ENCODE measurements at regions not wholly inside any gene's neighbourhood (a gene's known extent, or its start where the extent isn't known, plus 50 kb on each side); places are given as distances from the start of the nearest gene placed in this dataset.
"Not testable (repeated sequence)": the region's sequence is repeated elsewhere in the genome, so short reads cannot be mapped to it uniquely, and the experiment has no call there.

DNA sequence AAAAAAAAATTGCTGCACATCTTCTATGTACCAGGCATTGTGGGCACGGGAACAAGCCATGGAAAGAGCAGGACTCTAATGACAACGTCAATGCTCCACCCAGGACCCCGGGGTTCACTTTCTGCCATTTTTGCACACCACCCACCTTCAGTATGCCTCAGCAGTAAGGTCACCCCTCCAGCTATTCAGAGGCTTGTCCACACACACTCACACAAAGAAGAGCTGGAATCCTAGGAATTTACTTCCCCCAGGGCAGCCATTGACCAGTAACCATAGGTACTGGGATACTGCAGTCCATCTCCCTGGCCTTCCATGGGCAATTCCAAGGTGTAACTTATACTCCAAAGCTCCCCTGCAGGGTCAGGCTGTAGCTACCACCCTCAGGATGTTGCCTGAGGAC, 170.8 kb downstream of the SUCLG1 start:
- no peak for DNase-seq (ENCODE audit: low read depth in 3 of 3)

DNA sequence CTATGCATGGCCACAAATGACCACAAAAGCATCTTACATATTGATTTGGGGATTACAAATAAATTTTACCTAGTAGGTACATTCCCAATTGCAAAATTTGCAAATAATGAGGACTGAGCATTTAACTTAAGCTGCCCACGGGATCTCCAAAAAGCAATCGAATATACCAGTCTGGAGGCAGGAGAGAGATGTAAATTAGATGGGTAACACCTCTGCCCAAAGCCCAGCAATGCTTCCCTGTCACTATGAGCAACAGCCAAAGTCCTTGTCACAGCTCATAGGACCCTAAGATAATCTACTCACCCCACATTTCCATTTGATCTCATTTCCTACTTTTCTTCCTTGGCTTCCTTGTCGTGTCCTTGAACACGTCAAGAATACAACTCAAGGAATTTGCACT, 172.2 kb downstream of the SUCLG1 start:
- DNase-seq (ENCODE audit: low read depth in 3 of 3), result no peak

DNA sequence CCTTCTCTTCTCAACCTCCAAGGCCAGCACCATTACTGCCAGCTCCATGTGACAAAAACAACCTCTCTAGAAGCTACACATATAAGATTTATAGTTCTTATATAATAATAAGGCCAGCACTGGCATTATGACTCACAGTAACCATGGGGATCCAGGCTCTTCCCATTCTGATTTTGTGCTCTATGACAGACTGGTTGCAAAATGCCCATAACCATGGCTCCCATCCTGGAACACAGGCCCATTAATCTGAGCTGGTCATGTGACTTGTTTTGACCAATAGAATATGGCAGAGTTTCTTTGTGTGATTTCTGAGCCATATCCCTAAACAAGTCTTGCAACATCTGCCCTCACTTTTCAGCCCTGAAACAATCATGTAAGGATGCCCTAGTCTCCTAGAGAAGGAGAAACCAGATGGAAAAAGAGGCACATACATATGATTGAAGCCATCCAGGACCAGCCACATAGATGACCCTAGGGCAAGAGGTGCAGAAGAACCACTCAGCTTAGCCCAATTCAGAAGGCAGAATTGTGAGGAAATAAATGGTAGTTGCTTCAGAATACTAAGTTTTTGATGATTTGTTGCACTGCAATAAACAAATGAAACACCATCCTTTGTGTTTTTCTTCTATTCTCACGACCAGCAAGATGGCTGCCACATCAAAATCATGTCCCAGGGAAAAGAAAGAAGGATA, 173.9 kb downstream of the SUCLG1 start:
- no peak for DNase-seq (ENCODE audit: low read depth in 3 of 3)

DNA sequence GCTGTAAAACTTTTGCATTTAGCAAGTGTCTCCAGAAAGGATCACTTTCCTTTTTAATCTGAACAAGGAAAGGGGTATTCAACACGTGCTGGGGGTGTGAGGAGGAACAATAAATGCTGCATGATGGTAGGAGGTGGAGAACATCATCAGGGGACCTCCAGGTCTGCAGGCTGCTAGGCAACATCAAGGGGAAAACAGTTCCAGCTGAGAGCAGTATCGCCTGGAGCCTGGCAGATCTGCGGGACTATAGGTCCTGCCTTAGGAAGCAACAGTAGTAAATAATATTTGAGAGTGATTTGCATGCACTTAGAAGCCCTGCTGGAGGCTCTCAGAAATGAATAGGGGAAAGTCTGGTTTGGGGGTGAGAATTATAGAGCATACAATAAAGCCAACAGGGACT, 175.6 kb downstream of the SUCLG1 start:
- no peak for DNase-seq (ENCODE audit: low read depth in 3 of 3)

DNA sequence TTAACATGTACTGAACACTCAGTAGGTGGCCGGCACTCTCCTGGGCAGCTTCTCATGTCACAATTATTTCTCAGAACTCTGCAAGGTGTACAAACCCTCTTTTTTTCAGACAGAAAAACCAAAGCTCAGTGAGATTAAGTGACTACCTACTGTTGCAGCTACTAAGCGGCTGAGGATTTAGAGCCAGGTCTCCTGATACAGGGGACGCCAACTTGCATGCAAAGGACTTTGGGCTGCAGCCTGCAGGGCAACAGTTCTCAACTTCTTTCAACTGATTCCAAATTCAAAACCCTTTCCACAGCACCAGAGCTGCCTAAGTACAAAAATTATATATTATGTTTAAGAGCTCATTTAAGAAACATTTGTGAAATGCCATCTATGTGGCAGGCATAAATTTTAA, 177.6 kb downstream of the SUCLG1 start:
- DNase-seq (ENCODE audit: low read depth in 3 of 3), result no peak

DNA sequence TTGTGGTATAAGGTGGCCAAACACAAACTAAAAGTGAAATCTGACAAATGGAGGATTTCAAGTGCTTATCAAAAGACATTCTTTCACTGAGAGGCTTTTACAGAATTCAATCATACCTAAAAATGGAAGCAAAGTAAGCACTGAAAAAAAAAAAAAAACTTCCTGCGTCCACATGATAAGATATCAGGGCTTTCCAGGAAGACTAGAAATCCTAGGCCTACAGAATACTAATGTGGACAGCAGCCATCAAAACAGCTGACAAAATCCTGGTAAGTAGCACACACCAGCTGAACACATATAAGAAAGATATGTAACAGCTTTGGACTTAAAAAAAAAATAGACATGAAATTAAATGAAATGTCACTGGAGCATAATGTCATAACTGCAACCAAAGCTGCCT, 178.2 kb downstream of the SUCLG1 start:
- no peak for DNase-seq (ENCODE audit: low read depth in 3 of 3)

DNA sequence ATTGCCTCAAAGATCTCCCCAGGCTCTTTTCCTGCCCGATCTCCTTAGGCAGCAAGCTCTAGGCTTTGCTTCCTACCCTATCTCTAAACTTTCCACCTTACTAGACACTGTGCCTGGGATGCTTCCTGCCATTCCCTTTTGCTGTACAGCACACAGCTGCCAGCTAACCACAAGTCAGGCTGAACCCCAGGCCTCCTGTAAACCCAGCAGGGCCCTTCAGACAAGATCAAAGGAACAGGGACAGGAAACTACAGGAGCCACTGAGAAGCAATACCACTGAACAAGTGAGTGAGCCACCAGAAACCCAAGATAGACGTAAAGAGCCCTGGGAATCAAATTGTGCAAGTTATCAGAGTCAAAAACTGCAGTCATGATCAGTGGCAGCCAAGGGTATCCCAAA, 180.7 kb downstream of the SUCLG1 start:
- DNase-seq (ENCODE audit: low read depth in 3 of 3), result no peak

DNA sequence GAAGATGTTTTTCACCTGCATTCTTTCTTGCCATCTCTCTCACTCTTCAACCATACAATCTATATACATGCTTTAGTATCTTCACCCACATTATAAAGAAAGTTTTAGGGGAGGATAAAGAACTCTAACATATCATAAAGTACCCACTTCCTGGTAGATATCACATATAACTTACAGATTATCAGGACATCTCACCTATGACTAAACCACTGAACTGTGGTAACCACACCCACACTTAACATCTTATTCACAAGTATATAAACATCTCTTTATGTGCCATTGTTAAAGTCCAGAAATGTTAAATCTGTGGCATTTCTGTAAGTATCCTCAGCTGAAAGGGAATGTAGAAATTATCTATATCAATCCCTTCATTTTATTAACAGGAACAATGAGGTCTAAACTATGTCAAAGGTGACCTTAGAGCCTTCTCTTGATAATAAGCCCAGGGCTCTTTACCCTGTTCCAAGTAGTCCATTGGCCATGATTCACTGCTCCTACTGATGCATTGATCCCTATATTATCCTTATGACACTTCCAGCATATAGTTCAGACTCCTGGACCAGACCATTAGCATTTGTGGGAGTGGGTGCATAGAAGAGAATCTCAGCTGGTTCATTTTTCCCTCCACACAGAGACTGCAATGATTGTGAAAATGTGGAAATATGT, 182.4 kb downstream of the SUCLG1 start:
- DNase-seq (ENCODE audit: low read depth in 3 of 3), result no peak

DNA sequence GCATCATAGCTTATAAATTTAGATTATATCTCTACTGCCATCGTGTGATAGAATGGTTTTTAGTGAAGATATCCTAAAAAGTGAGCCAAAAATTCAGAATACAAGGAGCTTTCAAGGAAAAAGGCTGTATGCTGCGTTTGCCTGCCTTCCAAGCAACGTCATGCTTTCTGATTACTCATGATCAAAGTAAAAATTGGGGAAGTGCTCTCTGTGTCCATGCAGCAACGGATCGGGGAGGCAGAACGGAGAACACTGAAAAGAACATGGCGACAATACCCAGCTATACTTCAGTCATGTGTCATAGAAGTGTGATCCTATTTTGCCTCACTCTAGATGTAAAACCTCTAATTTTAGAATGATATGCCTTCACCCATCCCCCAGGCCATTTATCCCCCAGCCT, 185.7 kb downstream of the SUCLG1 start:
- no peak for DNase-seq (ENCODE audit: low read depth in 3 of 3)

DNA sequence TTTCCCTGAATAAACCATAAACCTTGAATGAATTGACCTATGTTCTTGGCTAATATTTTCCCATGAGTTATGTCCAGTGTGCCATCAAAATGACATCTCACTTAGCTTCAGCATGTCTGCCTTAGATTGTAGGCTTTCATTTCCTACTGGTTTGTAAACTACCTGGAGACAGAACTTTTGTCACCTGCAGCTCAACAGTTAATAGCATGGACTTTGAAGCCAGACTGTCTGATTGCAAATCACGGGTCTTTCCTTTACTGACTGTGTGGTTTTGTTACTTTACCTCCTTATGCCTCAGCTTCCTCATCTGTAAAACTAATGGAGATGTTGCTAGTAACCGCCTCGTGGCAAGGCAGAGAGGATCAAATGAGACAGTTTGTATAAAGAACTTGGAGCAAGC, 187.1 kb downstream of the SUCLG1 start:
- DNase-seq (ENCODE audit: low read depth in 3 of 3), result no peak

DNA sequence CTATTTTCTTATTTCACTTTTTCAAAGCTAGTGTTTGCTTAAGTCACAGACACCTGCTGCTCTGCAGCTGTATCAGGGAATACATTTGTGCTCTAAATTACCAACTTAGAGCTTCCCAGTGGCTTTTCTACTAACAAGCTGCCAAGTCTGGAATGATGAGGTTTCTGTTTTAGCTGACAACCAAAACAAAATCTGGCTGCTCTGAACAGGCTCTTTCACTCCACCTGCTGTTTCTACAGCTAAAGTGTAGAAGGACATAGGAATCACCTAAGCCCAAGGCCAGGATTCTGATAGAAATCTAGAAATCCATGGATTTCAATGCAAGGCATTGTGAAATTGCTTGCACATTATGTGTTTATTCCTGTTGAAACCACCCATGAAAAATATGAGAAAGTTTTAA, 201.2 kb downstream of the SUCLG1 start:
- DNase-seq (ENCODE audit: low read depth in 3 of 3), result no peak

DNA sequence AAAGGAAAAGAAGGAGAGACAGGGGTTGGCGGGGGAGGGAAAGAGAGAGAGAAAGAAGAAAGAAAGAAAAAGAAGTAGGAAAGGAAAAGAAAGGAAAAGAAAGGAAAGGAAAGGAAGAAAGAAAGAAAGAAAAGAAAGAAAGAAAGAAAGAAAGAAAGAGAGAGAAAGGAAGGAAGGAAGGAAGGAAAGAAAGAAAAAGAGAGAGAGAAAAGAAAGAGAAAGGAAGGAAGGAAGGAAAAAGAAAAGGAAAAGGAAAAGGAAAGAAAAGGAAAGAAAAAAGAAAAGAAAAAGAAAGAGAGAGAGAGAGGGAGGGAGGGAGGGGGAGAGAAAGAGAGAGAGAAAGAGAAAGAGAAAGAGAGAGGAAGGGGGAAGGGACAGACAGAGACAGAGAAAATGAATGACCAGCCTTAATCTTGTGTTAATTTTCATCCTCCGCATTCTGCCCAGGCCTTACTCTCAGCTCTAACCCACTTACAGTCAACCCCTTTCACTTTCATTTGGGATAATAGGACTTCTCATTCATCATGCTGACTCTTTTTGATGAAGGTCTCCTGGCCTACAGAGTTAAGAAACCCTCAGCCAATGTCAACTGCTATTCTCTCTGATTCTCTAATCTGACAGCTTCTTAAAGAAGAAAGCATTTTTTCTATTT, 207.3 kb downstream of the SUCLG1 start:
- DNase-seq (ENCODE audit: low read depth in 3 of 3), result no peak

DNA sequence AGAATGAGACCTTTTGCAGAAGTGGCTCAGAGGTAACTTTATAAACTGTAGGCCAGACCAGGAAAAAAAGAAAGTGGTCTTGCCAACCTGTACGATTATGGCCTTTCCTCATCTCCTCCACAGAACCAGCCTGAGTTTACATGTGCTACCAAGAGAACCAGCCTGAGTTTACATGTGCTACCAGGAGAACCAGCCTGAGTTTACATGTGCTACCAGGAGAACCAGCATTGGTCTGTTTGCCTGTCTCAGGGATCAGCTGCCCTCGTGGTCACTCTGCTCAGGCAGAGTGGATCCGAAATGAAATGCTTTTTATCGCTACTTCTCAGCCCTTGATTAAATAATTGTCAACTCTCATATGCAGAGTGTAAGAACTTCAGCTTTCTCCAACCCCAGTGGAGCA, 209.9 kb downstream of the SUCLG1 start:
- no peak for DNase-seq (ENCODE audit: low read depth in 3 of 3)

DNA sequence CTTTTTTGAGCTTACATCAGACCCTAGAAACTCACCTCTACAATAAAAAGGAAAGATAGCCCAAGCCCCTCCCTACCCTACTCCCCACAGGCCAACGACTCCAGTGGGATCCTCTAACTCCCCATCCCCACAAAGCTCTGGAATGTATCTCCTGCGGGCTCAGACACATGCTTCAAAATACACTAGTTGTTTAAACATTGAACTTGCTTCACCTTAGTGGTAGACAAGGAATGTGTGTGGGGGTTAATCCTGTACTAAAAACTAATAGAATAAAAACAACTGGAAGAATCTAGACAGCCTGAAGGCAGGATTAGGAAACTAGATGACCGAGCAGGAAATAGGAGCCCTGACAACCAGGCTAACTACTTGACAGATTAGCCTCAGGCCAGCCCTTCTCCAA, 211.5 kb downstream of the SUCLG1 start:
- no peak for DNase-seq (ENCODE audit: low read depth in 3 of 3)

DNA sequence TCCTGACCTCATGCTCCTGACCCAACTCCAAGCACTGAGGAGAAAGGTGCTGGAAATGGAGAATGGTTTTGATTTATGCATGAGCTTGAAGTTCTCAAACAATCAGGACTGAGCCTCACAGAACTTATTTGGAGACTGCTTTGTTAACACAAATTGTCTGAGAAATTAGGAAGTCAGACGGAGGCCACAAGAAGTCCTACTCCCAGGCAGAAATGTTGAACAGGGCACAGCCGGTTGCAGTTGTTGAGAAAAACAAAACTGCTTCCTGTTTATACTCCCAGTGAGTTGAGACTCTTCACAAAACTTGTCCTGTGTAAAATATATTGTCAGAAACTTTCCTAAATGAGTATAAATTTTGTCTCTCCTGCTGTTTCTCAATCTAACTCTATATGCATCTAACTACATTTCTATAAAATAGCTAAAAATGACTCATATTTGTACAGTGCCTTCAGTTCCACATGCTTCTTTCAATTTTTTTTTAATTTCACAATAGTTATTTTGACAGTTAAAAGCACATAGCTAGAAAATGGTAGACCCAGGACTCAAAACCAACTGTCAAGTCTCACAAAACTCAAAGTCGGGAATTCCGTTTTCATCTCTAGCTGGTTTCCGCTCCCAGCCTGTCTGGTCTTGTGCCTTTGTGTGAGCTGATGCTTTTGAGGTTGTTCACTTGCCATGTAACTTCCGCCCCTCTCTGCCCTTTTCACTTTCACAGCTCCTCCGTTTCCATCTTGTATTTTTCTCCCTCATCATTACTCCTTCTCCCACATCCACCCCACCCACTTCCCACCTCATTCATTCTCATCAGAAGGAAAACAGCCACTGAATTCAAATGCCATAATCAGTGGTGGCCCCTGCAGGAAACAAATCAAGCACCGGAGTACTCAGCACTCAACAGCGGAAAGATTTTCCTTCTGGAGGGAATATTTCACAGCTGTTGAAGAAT, 215.0 kb downstream of the SUCLG1 start:
- DNase-seq (ENCODE audit: low read depth in 3 of 3), result no peak

DNA sequence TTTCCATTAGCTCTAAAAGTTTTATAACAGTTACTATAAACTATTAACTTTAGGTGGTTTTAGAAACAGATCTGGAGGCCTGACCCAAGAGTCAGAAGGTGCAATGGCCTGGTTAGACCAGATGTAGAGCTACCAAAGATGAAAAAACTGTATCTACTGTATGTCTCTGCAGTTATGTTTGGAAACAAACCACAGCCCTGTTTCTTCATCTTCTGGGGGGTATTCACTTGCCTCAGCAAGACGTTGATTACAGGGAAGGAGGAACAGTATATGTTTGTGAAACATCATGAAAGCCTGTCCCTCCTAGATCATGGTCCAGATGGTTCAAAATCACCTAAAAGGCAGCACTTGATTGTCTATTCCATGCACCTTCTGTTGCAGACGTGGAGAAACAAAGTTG, 220.2 kb downstream of the SUCLG1 start:
- DNase-seq (ENCODE audit: low read depth in 3 of 3), result no peak

DNA sequence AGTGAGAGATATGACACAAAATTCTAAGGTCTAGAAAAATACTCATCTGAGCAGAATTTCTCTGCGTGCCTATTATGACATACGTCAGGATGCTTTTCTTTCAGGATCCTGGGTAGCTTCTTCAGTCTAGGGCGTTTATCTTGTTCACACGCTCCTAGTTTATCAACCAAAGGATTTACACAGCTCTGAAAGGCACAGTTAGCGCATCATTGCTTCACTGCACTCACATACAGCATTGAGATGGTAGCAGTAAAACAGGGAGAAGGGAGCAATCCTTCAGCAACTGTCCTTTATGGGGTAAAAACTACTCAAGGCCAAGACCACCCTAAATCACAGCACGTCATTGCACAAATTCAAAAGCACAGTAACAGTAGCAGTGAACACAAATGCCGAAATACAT, 222.8 kb downstream of the SUCLG1 start:
- no peak for DNase-seq (ENCODE audit: low read depth in 3 of 3)

DNA sequence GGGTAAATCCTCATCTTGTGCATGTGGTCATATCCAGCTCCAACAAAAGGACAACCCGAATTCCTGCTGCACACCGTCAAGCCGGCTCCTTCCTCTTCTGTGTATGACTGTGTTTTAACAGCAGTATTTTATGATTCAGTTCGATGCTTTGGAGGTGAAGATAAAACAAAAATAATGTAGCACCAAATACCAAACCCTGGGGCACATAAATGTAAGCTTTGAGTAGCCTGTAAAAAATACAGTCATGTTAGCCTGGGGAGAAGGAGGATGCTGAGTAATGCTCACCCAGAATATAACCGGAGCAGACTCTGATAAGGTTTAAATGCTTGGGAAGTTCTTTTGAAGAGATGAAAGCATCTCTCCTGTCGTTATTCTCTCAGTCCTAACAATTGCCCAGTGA, 225.0 kb downstream of the SUCLG1 start:
- no peak for DNase-seq (ENCODE audit: low read depth in 3 of 3)

DNA sequence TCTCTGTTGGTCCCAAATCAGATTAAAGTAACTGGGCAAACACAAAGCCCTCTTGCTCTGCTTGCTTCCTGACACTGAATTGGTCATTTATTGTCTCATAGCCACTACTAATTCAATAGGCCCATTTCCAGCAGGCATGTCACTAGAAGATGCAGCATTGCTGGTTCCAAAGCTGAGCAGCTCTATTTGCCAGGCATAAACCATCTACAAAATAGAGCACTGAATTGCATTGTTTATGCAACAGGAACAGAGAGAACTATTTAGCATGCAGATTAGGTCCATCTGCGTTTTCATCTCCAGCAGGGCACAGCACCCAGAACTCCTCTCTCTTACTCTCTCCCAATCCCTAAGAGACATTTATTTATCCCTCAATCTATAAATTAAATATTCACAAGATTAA, 227.6 kb downstream of the SUCLG1 start:
- no peak for DNase-seq (ENCODE audit: low read depth in 3 of 3)

DNA sequence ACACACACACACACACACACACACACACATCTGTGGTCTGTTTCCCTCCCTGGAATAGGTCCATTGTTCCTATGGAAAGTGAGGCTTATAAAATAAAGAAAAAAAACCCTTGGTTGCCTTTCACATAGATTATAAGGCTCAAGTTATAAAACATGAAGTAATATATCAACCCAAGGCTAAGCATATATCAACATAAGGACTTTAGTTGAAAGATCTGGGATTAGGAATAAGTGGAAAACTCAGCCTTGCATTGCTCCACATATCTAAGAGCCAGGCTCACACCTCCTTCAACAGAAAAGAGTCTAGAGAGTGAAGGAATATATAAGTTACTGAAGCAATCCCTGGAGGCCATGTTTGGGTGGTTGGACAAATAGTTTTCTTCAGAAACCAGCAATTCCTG, 235.0 kb downstream of the SUCLG1 start:
- DNase-seq (ENCODE audit: low read depth in 3 of 3), result no peak

DNA sequence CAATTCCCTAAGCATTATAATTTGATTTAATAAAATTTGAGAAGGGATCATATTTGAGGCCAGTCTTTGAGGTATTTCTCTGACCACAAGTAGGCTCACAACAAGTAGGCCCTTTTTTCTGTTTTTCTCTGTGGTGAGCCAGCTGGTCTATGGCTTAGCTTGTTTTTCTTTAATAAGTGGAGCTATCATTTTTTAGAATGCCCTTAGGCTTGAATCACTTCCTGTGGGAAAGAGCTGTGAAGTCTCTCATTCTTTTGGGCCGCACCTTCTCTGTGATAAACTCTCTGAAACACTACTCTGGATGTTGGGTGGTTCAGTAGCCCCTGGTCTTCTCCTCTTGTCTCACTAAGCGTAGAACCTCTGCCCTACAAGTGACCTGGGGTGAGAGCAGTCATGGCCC, 235.9 kb downstream of the SUCLG1 start:
- no peak for DNase-seq (ENCODE audit: low read depth in 3 of 3)

DNA sequence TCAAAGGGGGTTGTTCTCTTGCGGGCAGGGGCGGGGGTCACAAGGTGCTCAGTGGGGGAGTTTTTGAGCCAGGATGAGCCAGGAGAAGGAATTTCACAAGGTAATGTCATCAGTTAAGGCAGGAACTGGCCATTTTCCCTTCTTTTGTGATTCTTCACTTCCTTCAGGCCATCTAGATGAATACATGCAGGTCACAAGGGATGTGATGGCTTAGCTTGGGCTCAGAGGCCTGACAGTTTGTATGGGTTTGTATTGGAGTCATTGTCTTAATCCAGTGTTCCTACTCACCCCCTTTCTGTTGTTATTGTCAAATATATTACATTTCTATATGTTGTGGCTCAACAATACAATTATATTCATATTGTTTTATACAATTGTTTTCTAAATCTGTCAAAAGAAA, 238.0 kb downstream of the SUCLG1 start:
- not testable (repeated sequence) for DNase-seq (ENCODE audit: low read depth in 3 of 3)

Measured in stimulated activated CD4-positive, alpha-beta T cell treated with anti-CD3 and anti-CD28 coated beads, TNF-alpha, amount 100 ng/mL, for 4 hours (primary cell).